Inflammatory macrophage treated with lipopolysaccharide for 1 hour (primary cell): ENCODE measurements at regions not wholly inside any gene's neighbourhood (a gene's known extent, or its start where the extent isn't known, plus 50 kb on each side); places are given as distances from the start of the nearest gene placed in this dataset.
"Not testable (repeated sequence)": the region's sequence is repeated elsewhere in the genome, so short reads cannot be mapped to it uniquely, and the experiment has no call there.

Experiments used
- DNase-seq, 2 donors: peaks; one replicate each; pipeline ENCODE4 v3.0.0-alpha.2; 2020 to 2022

GRCh38 chr22:44574640-44575380, 76.8 kb upstream of the RTL6 start:
- DNase-seq: no peak

GRCh38 chr22:44574057-44574639, 76.1 kb upstream of the RTL6 start:
- no peak for DNase-seq

- DNase-seq: no peak
These were observed 75.4 kb upstream of the RTL6 start for GRCh38 chr22:44573451-44573850.

- no peak for DNase-seq
These were observed 74.6 kb upstream of the RTL6 start for GRCh38 chr22:44572414-44573207.

- no peak for DNase-seq
These were observed 73.8 kb upstream of the RTL6 start for GRCh38 chr22:44571566-44572413.

- DNase-seq: no peak
These were observed 72.7 kb upstream of the RTL6 start for GRCh38 chr22:44570476-44571445.

- DNase-seq: no peak
These were observed 71.5 kb upstream of the RTL6 start for GRCh38 chr22:44569561-44569991.

- peak; percentile 37 to 61 for DNase-seq
These were observed 69.9 kb upstream of the RTL6 start for GRCh38 chr22:44567846-44568493.

GRCh38 chr22:44567378-44567841, 69.4 kb upstream of the RTL6 start:
- DNase-seq: not testable (repeated sequence)

- no peak for DNase-seq
These were observed 68.9 kb upstream of the RTL6 start for GRCh38 chr22:44566911-44567310.

GRCh38 chr22:44562651-44563050, 64.6 kb upstream of the RTL6 start:
- not testable (repeated sequence) for DNase-seq

- DNase-seq: no peak
These were observed 63.3 kb upstream of the RTL6 start for GRCh38 chr22:44561139-44561840.

GRCh38 chr22:44558671-44559070, 60.6 kb upstream of the RTL6 start:
- DNase-seq: peak; percentile 57 to 69

- DNase-seq: not testable (repeated sequence)
These were observed 59.8 kb upstream of the RTL6 start for GRCh38 chr22:44557872-44558271.

- DNase-seq: no peak
These were observed 59.2 kb upstream of the RTL6 start for GRCh38 chr22:44557064-44557748.

- no peak for DNase-seq
These were observed 57.6 kb upstream of the RTL6 start for GRCh38 chr22:44555597-44555996.

- no peak for DNase-seq
These were observed 57.0 kb upstream of the RTL6 start for GRCh38 chr22:44555046-44555445.

GRCh38 chr22:44554411-44554810, 56.4 kb upstream of the RTL6 start:
- DNase-seq: no peak

- peak; percentile 84 to 87 for DNase-seq
These were observed 52.9 kb upstream of the RTL6 start for GRCh38 chr22:44550711-44551491.
